Suppressor macrophage treated with lipopolysaccharide for 4 hours (primary cell): ENCODE measurements at regions not wholly inside any gene's neighbourhood (a gene's known extent, or its start where the extent isn't known, plus 50 kb on each side); places are given as distances from the start of the nearest gene placed in this dataset.

Experiments
- DNase-seq: peaks from one replicate; pipeline ENCODE4 v3.0.0-alpha.2; 2020

DNA sequence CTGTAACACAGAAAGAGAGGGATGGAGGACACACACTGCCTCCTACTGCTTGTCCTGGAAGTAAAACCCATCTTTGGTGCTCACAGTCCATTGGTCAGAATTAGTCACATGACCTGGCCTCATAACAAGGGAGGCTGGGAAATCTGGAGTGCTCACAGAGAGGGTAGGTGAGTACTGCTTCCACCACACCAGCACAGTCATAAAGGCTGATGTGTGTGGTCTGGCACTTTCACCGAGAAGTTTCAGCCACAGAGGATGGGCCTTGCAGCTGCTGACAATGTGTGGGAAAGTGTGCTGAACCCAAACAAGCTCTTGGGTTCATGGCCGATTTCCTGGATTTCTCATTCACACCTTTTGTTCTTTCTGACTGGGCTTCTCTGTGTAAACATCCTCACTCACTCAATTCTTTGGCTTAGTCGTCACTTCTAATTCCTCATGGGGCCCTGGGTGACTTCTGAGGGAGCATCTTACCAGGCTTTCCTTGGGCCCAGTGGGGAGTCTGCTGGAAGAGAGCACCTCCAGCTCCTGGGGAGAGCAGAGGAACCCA lies 100.7 kb downstream of the ASB7 start:
- no peak for DNase-seq

DNA sequence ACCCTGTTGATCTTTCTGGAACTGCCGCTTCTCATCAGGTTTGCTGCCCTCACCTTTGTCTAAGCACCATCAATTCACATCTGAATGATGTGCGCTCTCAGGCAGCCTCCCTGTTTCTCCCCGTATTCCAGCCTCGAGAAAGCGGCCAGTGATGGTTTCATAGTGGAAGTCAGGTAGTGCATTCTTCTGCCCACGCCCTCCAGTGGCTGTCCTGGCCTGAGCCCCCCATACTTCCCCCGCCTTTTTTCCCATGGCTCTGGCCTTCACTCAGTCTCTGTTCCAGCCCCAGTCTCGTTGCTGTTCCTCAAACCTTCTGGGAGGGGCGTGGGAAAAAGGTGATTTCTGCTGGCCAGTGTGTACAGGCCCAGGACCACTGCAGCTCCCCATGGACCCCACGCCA lies 101.3 kb downstream of the ASB7 start:
- no peak for DNase-seq

DNA sequence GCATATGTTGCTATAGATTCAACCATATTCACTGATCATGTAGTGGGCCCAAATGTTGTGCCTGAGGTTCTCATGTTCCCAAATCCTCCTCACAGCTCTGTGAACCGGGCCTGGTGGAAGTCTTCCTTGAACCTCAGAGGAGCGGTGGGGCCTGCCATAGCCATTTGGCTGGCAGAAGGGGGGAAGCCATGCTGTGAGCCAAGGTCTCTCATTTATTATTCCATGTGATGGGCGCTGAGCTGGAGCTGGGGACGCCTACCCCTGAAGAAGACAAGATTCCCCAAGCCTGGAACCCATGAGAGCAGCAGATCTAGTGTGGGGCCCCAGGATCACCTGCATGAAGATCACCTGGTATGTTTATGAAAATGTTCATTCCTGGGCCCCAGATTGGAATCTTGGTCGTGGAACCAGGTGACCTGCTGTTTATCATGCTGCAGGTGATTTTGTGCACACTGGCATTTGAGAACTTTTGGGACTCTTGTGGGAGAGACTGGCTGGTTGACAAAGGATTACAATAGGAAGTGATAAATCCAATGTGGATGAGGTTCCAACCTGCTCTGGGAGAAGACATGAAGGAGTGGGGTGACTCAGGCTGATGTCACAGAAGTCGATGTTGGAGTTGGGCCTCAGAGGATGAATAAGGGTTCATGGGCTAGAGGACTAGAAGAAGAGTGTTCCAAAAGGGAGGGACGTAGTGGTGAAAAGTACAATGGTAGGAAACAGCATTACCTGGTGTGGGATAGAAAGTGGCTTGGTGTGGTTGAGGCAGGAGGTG lies 102.1 kb downstream of the ASB7 start:
- DNase-seq: no peak

DNA sequence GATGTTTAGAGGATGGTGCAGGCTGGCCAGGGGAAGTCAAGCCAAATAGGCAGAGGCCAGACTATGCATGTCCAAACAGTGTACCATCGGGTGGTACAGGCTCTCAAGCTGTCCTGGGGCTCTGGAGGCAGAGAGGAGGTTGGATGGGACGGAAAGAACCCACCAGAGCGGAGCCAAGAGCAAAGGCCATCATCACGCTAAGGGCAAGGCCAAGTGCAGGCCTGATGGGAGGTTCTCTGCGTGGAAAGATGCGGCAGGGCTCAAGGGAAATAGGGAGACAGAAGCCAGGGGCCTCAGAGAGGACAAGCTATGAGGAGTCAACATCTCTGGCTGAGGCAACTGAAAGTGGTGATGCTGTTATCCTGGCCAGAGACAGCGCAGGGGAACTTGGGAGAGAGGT lies 102.7 kb downstream of the ASB7 start:
- no peak for DNase-seq

DNA sequence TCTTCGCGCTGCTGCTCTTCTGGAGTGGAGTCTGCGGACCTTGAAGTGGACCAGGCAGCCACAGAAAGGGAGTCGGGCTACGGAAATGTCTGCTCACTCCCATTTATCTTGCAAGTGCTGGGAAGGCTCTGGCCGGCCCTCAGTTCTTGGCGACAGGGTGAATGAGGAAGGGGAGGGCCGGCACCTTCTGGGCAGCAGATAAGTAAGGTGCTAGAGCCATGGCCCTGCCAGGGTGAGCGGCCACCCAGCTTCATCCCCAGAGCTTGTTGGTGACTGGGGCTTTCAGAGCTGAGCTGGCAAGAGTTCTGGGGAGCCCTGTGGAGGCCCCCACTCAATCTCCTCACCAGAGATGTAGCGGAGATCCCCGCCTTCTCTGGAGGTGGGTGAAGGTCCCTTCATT lies 103.5 kb downstream of the ASB7 start:
- no peak for DNase-seq

DNA sequence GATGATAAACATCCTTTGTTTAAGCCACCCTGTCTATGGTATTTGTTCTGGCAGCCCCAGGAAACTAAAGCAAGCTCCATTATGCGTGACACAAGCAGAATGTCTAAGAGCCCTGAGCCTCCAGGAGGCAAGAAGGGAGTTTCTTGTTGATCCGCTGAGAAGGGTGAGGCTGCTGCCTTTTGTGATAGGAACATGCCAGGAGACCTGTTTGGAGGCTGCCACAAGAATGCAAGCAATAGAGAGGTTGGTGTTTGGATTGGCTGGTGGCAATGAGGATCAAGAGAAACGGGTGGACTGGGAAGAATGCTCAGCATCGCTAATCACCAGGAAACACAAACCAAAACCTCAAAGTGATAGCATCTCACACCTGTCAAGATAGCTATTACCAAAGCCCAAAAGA lies 104.8 kb downstream of the ASB7 start:
- no peak for DNase-seq

DNA sequence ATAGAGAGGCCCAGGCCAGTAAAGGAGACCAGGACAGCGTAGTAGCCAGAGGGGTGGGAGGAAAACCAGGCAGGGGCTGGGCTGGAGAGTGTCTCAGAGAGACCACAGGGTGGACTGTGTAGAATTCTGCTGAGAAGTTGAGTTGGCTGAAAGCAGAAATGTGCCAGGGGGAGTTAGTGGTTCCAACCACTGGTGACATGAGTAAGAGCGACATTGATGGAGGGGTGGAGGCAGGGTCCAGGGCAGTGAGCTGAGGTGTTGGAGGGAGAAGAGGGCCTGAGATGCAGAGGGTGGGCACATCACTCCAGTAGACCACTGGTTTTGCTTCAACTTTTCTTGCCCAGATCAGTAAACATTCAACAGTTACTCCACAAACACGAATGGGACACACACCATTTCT lies 106.5 kb downstream of the ASB7 start:
- no peak for DNase-seq

DNA sequence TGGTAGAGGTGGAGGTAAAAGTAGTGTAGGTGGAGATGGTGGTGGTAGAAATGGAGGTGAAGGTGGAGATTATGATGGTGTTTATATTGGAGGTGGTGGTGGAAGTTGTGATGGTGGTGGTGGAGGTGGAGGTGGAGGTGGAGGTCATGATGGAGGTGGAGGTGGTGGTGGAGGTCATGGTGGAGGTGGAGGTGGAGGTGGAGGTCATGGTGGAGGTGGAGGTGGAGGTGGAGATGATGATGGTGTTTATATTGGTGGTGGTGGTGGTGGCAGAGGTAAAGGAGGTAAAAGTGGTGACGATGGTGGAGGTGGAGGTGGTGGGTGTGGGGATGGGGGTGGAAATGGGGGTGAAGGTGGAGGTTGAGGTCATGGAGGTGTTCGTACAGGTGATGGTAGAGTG lies 107.8 kb downstream of the ASB7 start:
- no peak for DNase-seq

DNA sequence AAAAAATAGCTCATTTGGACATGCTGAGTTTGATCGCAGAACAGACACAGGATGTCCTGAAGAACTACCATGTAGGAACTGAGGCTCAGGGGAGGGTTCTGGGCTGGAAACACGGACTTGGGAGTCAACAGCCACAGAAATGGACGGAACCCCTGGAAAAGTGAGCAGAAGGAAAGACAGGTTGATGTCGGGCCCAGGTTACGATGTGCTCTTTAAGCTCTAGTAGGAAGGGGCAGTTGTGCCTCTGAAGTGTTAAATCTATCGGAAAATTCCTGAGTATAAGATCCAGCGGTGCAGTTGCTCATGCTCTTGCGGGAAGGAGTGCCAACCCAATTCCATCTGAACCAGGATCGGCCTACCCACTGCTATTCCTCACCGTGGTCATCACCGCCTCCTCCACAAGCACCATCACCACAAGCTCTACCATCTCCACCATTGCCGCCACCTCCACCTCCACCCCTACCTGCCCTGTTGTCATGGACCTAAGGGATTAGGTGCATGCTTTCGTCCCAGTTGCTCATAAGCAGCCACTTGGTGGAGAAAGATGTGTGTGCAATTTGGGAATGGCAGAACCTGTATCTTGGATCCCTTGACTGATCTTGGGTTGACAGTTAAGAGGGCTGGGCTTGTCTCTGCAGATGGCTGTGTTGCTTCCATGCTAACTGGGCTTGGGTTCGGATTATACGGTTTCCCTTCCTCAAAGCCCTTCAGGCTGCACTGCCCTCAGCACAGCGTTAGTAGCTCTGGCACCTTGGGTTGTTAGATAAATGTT lies 108.5 kb downstream of the ASB7 start:
- DNase-seq: no peak

DNA sequence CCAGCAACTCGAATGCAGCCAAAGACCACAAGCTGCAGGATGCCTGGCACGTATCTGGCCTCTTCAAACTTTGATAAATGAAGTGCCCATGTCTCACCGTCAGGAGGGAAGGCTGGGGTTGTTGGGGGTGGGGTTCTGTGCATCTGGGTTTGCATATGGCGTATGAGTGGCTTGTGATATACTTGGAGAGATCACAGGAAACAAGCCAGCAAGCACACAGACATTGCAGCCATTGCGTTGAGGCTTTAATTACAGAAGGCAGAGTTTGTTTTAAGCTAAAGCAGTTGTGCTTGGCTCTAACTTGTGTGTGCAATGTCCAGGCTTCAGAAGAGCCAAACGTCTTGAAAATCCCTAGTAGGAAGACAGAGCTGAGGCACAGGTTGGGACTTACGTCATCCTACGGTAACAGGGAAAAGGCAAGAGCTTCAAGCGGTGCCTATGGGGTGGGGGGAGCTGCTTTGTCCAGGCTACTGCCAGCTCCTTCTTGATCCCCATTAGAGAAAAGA lies 109.2 kb downstream of the ASB7 start:
- no peak for DNase-seq

DNA sequence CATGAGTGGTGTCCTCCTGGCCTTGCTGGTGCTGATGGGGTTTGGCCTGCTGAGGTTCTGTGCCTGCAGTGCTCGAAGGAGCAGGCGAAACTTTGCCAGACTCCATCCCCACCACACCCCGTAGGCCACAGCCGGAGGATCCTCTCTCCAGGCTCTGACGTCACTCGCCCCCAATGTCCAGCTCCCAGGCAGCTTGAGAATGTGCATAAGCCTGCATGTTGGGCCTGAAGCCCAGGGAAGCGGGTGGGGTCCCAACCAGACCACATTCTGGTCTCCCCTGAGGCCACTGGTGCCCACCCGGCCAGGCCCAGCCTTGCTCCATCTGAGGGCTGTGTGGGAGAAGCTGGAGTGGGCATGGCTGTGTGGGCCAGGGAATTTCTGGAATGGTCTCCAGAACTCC lies 109.8 kb downstream of the ASB7 start:
- no peak for DNase-seq

DNA sequence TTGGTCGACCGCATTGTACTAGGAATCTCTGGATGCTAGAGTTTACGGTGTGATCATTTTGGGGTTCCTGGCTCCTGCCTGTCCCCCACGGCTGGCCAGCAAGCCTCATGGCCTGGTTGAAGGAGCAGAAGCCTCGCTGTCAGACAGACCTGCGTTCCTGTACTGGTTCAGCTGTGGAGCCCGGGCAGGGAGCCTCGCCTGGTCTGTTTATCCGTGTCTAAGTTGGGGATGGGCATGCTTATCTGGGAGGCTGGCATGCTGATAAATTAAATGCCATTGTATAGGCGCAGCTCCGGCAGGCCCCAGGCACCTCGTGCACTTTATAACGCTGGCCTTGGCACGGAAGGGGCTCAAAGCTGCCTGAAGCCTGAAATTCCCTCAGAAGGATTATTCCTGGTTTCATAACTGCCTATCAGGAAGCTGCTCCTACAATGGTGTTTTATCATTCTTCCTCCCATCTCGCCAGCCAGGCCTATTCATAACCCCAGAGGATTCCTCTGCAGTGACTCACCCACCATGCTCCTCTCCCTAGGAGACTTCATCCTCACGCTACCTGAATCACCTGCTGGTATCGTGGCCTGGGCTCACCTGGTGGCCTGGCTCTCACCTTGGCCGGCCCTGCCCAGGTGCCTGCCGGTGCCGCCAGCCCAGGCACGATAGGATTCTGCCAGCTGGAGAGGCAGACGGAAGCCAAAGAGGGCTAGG lies 110.9 kb downstream of the ASB7 start:
- no peak for DNase-seq

DNA sequence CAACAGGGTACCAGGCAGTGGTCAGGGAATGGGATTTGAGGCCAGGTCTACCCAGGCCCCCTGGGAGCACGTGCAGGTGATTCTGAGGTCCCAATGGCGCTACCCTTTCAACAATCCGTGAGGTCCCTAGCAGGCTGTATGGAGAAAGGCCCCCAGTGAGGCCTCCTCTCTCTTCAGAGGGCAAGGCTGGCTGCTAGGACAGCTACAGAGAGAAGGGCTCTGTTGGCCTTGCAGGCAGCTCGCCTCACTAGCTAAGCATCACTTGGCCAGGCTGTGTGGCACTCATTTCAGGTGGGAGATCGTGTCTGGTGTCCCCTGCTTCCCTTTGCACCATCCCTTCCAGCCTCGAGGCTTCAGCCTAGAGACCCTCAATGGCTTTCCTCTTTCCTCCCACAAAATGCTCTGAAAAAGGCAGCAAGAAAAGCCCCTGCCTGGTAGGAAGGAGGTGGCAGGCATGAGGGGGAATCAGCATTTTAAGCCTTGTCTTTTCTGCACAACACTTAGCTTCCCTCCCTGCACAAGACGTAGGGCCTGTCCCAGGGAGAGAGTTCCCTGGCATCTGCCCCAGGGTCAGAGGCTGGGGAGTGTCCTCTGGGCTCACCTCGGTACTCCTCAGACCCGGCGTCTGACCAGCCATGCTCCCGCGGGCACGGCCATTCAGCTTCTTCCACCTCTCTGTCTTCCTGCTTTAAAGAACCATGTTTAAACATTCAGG lies 111.8 kb downstream of the ASB7 start:
- no peak for DNase-seq

DNA sequence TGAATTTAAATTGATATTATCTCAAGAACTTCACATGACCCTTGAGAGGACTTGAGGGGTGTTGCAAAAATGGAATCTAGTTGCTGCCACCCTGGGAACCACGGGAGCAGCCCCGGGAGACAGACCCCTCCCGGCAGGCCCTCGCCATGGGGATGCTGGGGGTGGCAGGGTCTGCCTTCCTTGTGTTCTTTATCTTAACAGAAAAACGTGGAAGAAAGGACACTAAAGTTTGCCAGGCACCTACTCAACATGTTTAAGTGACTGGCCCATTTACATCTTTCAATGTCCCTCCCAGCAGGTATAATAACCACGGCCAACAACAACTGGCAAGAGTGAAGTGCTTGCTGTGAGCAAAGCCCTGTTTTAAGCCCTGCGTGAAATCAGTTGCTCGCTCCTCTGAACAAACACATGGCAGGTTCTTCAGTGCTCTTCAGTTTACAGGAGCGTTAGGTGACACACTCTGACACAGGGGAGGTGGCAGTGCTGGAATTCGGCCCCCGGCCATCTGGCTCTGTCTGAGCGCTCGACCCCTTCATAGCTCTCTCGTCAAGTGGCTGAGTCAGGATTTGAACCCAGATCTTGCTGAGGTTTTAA lies 112.5 kb downstream of the ASB7 start:
- DNase-seq: no peak

DNA sequence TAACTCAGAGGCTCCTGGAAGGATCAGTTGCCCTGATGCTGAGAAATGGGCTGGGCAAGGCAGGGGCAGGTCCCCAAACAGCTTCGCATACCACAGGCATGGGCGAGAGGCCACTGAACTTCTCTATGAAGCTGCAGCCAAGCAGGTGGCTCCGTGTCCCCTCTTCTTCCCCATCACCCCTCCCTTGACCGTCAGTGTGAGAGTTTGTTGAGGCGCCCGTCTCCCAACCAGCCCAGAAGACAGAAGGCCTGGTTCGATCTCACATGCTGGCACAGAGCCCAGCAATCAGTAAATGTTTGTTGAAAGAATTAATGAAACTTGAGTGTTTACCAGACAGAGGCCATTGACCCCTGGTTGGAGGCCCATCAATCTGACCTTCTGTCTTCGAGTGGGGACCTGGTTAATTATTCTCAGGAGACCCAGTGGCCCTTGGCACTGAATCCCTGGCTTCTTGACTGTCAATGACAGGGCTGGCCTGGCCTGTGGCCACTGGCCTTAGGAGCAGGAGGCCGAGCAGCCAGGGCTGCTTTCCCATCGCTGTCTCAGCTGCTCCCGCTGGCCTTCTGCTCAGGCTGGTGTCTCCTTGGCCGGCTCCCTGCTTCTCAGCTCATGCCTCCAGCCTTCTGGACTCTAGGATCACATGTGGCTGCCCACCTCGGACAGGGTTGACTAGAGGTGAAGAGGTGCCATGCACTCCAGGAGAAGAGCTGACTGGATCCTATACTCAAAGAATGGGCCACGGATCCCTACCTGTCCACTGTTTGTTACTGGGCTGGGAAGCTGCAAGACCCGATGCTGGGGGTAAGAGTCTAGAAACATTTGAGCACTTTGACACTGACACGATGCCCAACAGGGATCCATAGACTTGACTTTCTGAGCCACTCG lies 113.4 kb downstream of the ASB7 start:
- DNase-seq: no peak

DNA sequence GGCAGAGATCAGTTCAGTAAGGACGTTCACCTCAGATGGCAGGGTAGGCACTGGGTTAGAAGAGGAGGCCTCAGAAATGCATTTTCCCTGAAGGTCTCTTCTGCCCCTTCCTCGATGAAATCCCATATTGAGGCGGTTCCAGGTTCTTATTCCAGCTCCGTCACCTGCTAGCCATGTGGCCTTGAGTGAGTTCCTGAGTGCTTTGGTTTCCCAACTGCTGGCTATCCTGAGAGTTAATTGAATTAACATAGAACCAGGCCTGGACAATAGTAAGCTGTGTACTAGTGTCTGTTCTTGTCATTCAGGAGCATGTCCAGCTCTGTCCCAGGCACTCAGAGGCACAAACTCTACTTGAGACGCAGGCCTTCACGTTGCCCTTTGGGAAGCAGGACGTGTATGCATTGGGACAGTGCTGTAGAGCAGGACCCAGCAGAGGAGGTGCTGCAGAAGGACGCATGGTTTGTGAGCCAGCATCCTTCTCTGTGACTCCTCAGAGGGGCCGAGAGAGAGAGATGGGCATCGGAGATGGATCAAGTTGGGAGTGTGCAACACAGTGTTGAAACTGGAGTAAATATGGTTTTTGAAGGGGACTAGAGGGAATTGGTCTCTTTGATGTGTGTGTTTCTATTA lies 114.2 kb downstream of the ASB7 start:
- DNase-seq: no peak

DNA sequence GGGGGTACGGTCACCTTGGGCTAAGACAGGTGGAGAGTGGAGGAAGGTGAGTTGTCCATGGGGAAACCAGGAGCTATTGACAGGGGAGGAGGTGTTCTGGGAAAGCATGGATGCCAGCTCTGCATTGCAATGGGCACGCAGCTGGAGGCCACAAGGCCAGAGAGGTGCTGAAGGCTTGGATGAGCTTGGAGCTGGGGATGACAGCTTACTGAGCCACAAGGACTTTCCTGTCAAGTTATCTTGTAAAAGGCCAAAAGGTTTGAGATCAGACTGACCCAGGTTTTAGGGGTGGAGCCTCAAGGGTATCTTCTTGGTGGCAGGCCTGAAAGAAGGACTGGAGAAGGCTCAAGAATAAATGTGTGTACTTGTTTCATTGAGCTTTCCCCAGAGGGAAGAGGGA lies 115.2 kb downstream of the ASB7 start:
- no peak for DNase-seq

DNA sequence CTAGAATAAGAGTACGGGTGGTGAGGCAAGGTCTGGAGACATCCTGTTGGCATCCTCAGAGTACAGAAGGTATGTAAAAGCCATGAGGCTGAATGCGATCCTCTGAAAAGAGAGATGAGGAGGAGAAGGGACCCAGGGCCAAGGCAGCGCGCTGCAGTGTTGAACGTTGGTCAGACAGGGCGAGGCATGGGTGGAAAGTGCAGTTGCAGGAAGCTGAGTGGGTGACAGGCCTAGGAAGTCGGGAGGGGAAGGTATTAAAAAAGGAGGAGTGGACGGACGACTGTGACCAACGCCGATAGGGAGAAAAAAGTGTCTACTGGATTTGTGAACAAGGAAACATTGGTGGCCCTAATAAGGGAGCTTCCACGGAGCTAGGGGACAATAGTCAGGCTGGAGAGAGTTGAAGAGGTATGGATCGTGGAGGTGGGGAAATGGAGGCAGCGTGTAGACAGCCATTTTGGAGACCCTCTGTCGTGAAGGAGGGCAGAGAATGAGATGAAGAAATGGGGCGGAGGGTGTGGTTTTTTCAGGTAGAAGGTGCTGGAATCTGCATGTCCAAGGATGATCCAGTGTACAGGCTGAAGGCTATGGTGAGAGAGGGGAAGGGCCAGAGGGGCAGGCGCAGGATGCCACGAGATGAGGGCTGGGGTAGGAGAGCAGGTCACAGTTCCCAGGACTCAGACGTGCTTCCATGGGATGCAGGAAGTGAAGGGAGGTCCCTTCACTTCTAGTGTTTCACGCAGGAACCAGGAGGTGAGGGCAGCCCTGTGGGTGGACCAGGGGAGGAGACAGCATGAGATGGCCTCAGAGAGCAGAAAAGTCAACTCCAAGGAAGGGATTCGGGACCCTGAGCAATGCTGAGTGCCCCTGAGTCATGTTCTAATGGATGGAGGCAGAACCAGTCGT lies 115.9 kb downstream of the ASB7 start:
- DNase-seq: no peak

DNA sequence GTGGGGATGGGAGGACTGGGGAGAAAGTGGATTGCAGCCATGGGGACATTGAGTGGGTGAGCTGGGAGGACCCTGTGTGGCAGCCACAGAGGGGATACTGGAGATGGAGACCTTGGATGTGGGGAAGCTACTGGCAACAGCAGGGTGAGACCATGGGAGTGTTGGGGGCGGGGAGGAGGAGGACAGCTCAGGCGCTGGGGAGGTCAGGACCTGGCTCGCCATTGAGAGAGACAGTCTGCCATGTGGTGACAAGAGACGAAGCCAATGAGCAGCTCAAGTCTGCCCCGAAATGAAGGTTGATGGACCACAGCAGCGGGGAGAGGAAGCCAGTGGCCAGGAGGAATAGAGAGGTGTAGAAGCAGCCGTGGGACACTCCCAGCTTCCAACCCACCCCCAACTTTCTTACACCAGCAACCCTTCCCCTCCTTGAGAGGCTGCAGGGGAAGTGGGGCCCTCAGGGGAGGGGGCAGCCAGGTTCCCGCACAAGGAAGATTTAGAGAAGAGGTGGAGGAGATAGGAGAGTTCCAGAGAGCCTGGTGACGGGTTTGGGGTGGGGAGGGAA lies 118.1 kb downstream of the ASB7 start:
- no peak for DNase-seq
